GM12878 (cell line): ENCODE measurements at regions not wholly inside any gene's neighbourhood (a gene's known extent, or its start where the extent isn't known, plus 50 kb on each side); places are given as distances from the start of the nearest gene placed in this dataset.

Experiments
- ATAC-seq: fragments of 200-7000 bp; cut with Tn5 transposase; 3 replicates; pipeline ENCODE4 v1.9.1; 2020; ENCODE audit warnings: mild to moderate bottlenecking, moderate library complexity
- BruUV-seq: library from RNA; stranded (reverse); fragments of 400-500 nt; replicated peaks from 2 replicates; lab custom pipeline; 2021; lab: Mats Ljungman, UMichigan
- CTCF ChIA-PET: fragments of 300-600 bp; sonication (Branson Sonifier 250); formaldehyde crosslinking; extraction: SDS; loops from one replicate; lab custom pipeline; 2021; ENCODE audit warnings: inconsistent platforms; lab: Yijun Ruan, JAX
- POLR2A ChIA-PET: fragments of 350-600 bp; formaldehyde crosslinking; extraction: SDS; loops from one replicate; lab custom pipeline; 2021; ENCODE audit warnings: inconsistent platforms; lab: Charles Lee
- RAD21 ChIA-PET: fragments of 300-600 bp; sonication (Branson Sonifier 250); formaldehyde crosslinking; loops from one replicate; lab custom pipeline; 2023; ENCODE audit warnings: antibody characterized with exemption; ENCODE audit not compliant: unreplicated experiment; lab: Charles Lee
- SMC1A ChIA-PET: fragments of 300-600 bp; sonication (Branson Sonifier 250); formaldehyde crosslinking; loops from one replicate; lab custom pipeline; 2023; ENCODE audit not compliant: unreplicated experiment, uncharacterized antibody; lab: Charles Lee
- DNase-seq: peaks from one replicate; pipeline ENCODE4 v3.0.0-alpha.2; 2011; ENCODE audit warnings: low read depth, low spot score
- FAIRE-seq: peaks from 3 replicates; lab custom pipeline; 2011; peaks lifted over from hg19 to GRCh38; lab: Jason Lieb, UNC
- H2AFZ ChIP-seq: 2 replicates; pipeline ENCODE4 v1.6.0; 2011; ENCODE audit warnings: low read depth, low read length, control low read depth; ENCODE audit not compliant: control insufficient read depth
- H3K27ac ChIP-seq: 2 replicates; pipeline ENCODE4 v1.5.1; 2011; ENCODE audit warnings: control low read depth; ENCODE audit not compliant: control insufficient read depth, insufficient read depth
- H3K27me3 ChIP-seq, 2 experiments: replicated peaks in 1 of 2; 2 replicates each; pipeline versions ENCODE4 v1.6.0 to v1.6.1; 2011; ENCODE audit warnings: low read length in 1 of 2; ENCODE audit not compliant: control insufficient read depth in 2 of 2, insufficient read depth in 2 of 2
- H3K36me3 ChIP-seq, 2 experiments: 2 replicates each; pipeline ENCODE4 v1.5.1; 2011; ENCODE audit warnings: low read length in 1 of 2; ENCODE audit not compliant: control insufficient read depth in 2 of 2, insufficient read depth in 2 of 2
- H3K4me1 ChIP-seq: 2 replicates; pipeline ENCODE4 v1.6.1; 2011; ENCODE audit warnings: mild to moderate bottlenecking, low read length, moderate library complexity, mixed read lengths; ENCODE audit not compliant: control insufficient read depth, insufficient read depth
- H3K4me2 ChIP-seq: 2 replicates; pipeline ENCODE4 v1.6.0; 2011; ENCODE audit warnings: control low read depth; ENCODE audit not compliant: control insufficient read depth, insufficient read depth
- H3K4me3 ChIP-seq: fragments of 200-600 bp; sonication (generic); 2 replicates; pipeline ENCODE4 v1.5.1; 2016
- H3K79me2 ChIP-seq: 2 replicates; pipeline ENCODE4 v1.6.0; 2011; ENCODE audit warnings: low read length; ENCODE audit not compliant: control insufficient read depth, insufficient read depth
- H3K9ac ChIP-seq: 2 replicates; pipeline ENCODE4 v1.8.0; 2011; ENCODE audit warnings: low read length, control low read depth, mixed read lengths; ENCODE audit not compliant: control insufficient read depth, insufficient read depth
- H3K9me3 ChIP-seq: replicated peaks from 3 replicates; pipeline ENCODE4 v1.5.1; 2011; ENCODE audit warnings: mild to moderate bottlenecking, low read length; ENCODE audit not compliant: control insufficient read depth, insufficient read depth
- H4K20me1 ChIP-seq: 2 replicates; pipeline ENCODE4 v1.6.0; 2011; ENCODE audit not compliant: control insufficient read depth, insufficient read depth
- CHD1 ChIP-seq: IDR thresholded peaks from 2 replicates; pipeline ENCODE4 v1.6.1; 2012; ENCODE audit warnings: low read depth, low read length, improper control_type of control experiment
- E4F1 ChIP-seq: fragments of 450-650 bp; IDR thresholded peaks from 2 replicates; pipeline ENCODE4 v1.6.1; 2018; ENCODE audit warnings: borderline replicate concordance, mild to moderate bottlenecking; ENCODE audit not compliant: partially characterized antibody
- ETV6 ChIP-seq, 2 experiments: fragments of 450-650 bp in 1 of 2; IDR thresholded peaks in 1 of 2; conservative IDR thresholded peaks in 1 of 2; 2 replicates each; pipeline ENCODE4 v1.6.1; 2014; ENCODE audit warnings: antibody characterized with exemption in 1 of 2, borderline replicate concordance in 1 of 2, low read depth in 1 of 2, mild to moderate bottlenecking in 1 of 2, moderate library complexity in 1 of 2
- LARP7 ChIP-seq: fragments of 450-650 bp; IDR thresholded peaks from 2 replicates; pipeline ENCODE4 v1.6.1; 2017; ENCODE audit warnings: mild to moderate bottlenecking
- RB1 ChIP-seq: fragments of 450-650 bp; formaldehyde crosslinking; IDR thresholded peaks from 2 replicates; pipeline ENCODE4 v1.6.1; 2017; ENCODE audit warnings: mild to moderate bottlenecking, borderline replicate concordance
- SMAD1 ChIP-seq: fragments of 450-650 bp; IDR thresholded peaks from 2 replicates; pipeline ENCODE4 v1.6.1; 2018; ENCODE audit warnings: mild to moderate bottlenecking, low read depth; ENCODE audit not compliant: partially characterized antibody
- STAT1 ChIP-seq: fragments of 450-650 bp; conservative IDR thresholded peaks from 2 replicates; pipeline ENCODE4 v1.6.1; 2014; ENCODE audit warnings: antibody characterized with exemption, mild to moderate bottlenecking
- TAF1 ChIP-seq: IDR thresholded peaks from 2 replicates; pipeline ENCODE4 v1.6.1; 2011; ENCODE audit warnings: mild to moderate bottlenecking, low read depth, low read length, borderline replicate concordance
- ZZZ3 ChIP-seq: IDR thresholded peaks from 2 replicates; pipeline ENCODE4 v1.6.1; 2011; ENCODE audit warnings: low read depth; ENCODE audit not compliant: control insufficient read depth, insufficient read length
- WGBS: methylation state at CpG from one replicate; pipeline ENCODE4 v1.1.6; 2016; ENCODE audit warnings: low lambda C conversion rate; ENCODE audit not compliant: insufficient replicate concordance, insufficient coverage; ENCODE audit errors: missing lambda C conversion rate; 5-methylcytosine and 5-hydroxymethylcytosine counted together
- in situ Hi-C: fragments of 300-500 bp; cut with MboI; formaldehyde crosslinking; loops from 9 replicates; pipeline ENCODE4 v1.14.3; 2018; ENCODE audit warnings: mixed read lengths
- intact Hi-C: fragments of 100-400 bp; cut with micrococcal nuclease; formaldehyde crosslinking; loops from one replicate; pipeline ENCODE4 v1.14.2; 2022; ENCODE audit not compliant: unreplicated experiment

GRCh38 chr19:30882411-30883005, 466.7 kb downstream of the TSHZ3 start (continued):
- TF ChIP-seq ZZZ3, result no peak
- no peak for TF ChIP-seq SMAD1
- no peak for TF ChIP-seq TAF1
- TF ChIP-seq, all 136 proteins: peak for 0

GRCh38 chr19:30881930-30882329, 467.3 kb downstream of the TSHZ3 start:
- no peaks in the 10 kb centered on the region for H3K79me2 ChIP-seq
- FAIRE-seq, result no peak
- in situ Hi-C loops, result no loop called here
- ATAC-seq, result no peak
- ChIA-PET SMC1A (no interaction called here), POLR2A (no interaction called here), RAD21 (no interaction called here), CTCF (no interaction called here)
- no peak overlapping the region for H3K27ac ChIP-seq
- no peaks in the 10 kb centered on the region for H3K4me1 ChIP-seq
- H3K4me3 ChIP-seq, result no peak overlapping the region
- no peak for DNase-seq
- H3K9me3 ChIP-seq, result no peaks in the 10 kb centered on the region; the same call in 2 of the 3 replicates
- TF ChIP-seq RB1, result no peak
- TF ChIP-seq CHD1, result no peak
- no peak for TF ChIP-seq ETV6 (conservative IDR thresholded peaks at IDR 0.05 in 1 of 2, IDR thresholded peaks at IDR 0.05 in 1 of 2; ENCODE audit: borderline replicate concordance in 1 of 2, low read depth in 1 of 2)
- no peak for TF ChIP-seq STAT1
- no peak for TF ChIP-seq LARP7
- no peak for TF ChIP-seq E4F1
- intact Hi-C loops, result no loop called here
- no peaks in the 10 kb centered on the region for H3K27me3 ChIP-seq
- no peak overlapping the region for H3K9ac ChIP-seq
- no peak overlapping the region for H3K4me2 ChIP-seq
- H2AFZ ChIP-seq, result no peak overlapping the region
- H4K20me1 ChIP-seq, result no peaks in the 10 kb centered on the region
- no TSS peak for BruUV-seq
- 37% methylated on average over 2 of the region's 2 CpGs for WGBS
- H3K36me3 ChIP-seq, result no peaks in the 10 kb centered on the region
